Left ventricle myocardium superior (tissue), 1 donor: ENCODE measurements at regions not wholly inside any gene's neighbourhood (a gene's known extent, or its start where the extent isn't known, plus 50 kb on each side); places are given as distances from the start of the nearest gene placed in this dataset.
"Not testable (repeated sequence)": the region's sequence is repeated elsewhere in the genome, so short reads cannot be mapped to it uniquely, and the experiment has no call there.

Experiments used
- ATAC-seq: fragments of 200-7000 bp; cut with Tn5 transposase; one replicate; pipeline ENCODE4 v1.9.1; 2020; ENCODE audit warnings: mild to moderate bottlenecking, moderate library complexity
- DNase-seq: peaks from one replicate; pipeline ENCODE4 v3.0.0-alpha.2; 2020
- intact Hi-C: fragments of 100-400 bp; cut with micrococcal nuclease; formaldehyde crosslinking; loops from one replicate; pipeline ENCODE4 v1.11.0; 2022
- donor health status: DM: no; HTN: yes; CAD: no; lungs with severe emphysema.

GRCh38 chr19:23597661-23598060 is 89.4 kb downstream of the ZNF675 start:
- DNase-seq: no peak
- intact Hi-C loops: no loop called here
- ATAC-seq: no peak

DNA sequence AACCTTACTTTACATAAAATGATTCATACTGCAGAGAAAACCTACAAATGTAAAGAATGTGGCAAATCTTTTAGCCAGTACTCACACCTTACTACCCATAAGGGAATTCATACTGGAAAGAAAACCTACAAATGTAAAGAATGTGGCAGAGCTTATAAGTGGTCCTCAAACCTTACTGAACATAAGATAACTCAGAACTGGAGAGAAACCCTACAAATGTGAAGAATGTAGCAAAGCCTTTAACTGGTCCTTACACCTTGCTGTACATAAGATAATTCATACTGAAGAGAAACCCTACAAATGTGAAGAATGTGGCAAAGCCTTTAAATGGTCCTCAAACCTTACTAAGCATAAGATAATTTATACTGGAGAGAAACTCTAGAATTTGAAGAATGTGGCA is 90.1 kb downstream of the ZNF675 start:
- ATAC-seq (no peak), DNase-seq (no peak)
- intact Hi-C loops: no loop called here

DNA sequence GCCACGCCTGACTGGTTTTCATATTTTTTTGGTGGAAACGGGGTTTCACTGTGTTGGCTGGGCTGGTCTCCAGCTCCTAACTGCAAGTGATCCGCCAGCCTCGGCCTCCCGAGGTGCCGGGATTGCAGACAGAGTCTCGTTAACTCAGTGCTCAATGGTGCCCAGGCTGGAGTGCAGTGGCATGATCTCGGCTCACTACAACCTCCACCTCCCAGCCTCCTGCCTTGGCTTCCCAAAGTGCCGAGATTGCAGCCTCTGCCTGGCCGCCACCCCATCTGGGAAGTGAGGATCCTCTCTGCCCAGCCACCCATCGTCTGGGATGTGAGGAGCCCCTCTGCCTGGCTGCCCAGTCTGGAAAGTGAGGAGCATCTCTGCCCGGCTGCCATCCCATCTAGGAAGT is 92.7 kb downstream of the ZNF675 start:
- DNase-seq, ATAC-seq, intact Hi-C loops: not testable (repeated sequence)

DNA sequence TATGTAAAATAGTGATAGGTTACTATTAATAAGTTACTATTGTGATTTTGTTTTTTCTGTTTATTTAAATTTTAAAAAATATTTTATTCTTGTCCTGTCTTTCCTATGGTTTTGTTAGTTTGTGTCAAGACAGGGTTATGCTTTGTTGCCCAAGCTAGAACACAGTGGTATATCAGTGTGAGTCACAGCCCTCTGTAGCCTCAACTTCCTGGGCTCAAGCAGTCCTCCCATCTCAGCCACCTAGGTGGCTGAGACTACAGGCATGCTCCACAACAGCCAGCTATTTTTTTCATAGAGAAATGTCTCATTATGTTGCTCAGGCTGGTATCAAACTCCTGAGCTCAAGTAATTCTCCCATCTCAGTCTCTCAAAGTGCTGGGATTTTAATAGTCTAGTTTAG is 99.5 kb downstream of the ZNF675 start:
- DNase-seq: no peak
- ATAC-seq: no peak
- intact Hi-C loops: no loop called here

- intact Hi-C loops: no loop called here
- DNase-seq: no peak
- no peak for ATAC-seq
These were observed 109.5 kb downstream of the ZNF675 start for GRCh38 chr19:23577501-23577900.

- intact Hi-C loops: no loop called here
- no peak for ATAC-seq
- DNase-seq: no peak
These were observed 115.8 kb downstream of the ZNF675 start for GRCh38 chr19:23571175-23571574.

GRCh38 chr19:23568116-23568515 is 118.9 kb downstream of the ZNF675 start:
- intact Hi-C loops, DNase-seq, ATAC-seq: not testable (repeated sequence)

- intact Hi-C loops: no loop called here
- DNase-seq: no peak
- ATAC-seq: no peak
These were observed 121.8 kb downstream of the ZNF675 start for GRCh38 chr19:23565256-23565655.

DNA sequence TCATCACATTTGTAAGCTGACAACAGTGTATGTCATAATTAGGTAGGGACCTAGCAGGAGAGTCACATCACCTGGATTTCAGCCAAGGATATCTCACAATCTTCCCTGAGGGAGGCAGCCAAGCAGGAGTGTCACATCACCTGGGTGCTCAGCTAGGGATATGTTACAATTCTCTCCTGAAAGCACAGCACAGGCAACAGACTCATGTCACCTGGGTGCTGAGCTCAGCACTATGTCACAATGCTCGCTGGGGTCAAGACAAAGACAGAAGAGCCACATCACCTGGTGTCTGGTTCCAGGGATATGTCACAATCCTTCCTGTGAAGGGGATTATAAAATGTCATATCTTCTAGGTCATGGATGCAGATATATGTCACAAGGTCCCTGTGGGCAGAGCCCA is 123.7 kb downstream of the ZNF675 start:
- no peak for ATAC-seq
- no peak for DNase-seq
- intact Hi-C loops: no loop called here

DNA sequence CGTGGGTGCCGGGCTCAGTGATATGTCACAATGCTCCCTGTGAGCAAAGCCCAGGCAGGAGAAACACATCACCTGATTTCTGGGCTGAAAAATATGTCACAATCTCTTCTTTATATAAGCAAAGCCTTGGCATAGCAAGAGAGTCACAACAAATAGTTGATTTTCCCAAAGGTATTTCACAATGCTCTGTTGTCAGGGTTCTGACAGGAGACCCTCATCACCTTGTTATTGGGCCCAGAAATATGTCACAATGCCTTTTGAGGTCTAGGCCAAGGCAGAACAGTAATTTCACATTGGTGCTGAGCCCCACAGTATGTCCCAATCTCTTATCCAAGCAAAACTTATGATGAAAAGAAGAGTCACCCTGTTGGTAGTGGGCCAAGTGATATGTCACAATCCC is 125.7 kb downstream of the ZNF675 start:
- intact Hi-C loops: no loop called here
- no peak for DNase-seq

DNA sequence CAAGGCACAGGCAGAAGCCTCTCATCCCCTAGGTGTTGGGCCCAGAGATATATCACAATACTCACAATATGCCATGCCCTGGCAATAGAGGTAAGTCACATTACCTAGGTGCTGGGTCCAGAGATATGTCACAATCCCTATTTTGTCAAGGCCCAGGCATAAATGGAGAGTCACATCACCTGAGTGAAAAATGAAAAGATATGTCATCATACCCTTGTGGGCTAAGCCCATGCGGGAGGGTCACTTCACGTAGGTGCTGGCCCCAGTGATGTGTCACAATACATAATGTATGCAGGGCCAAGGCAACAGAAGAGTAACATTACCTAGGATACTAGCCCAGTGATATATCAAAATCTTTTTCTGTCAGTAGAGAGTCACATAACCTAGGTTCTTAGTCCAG is 127.0 kb downstream of the ZNF675 start:
- DNase-seq (no peak), ATAC-seq (no peak)
- intact Hi-C loops: no loop called here

More for the DNA sequence above, 125.7 kb downstream of the ZNF675 start:
- no peak for ATAC-seq

GRCh38 chr19:23558541-23558940 is 128.5 kb downstream of the ZNF675 start:
- ATAC-seq (no peak), DNase-seq (no peak)
- intact Hi-C loops: no loop called here

- no peak for DNase-seq
- ATAC-seq: no peak
- intact Hi-C loops: no loop called here
These were observed 129.6 kb downstream of the ZNF675 start for GRCh38 chr19:23557381-23557780.

DNA sequence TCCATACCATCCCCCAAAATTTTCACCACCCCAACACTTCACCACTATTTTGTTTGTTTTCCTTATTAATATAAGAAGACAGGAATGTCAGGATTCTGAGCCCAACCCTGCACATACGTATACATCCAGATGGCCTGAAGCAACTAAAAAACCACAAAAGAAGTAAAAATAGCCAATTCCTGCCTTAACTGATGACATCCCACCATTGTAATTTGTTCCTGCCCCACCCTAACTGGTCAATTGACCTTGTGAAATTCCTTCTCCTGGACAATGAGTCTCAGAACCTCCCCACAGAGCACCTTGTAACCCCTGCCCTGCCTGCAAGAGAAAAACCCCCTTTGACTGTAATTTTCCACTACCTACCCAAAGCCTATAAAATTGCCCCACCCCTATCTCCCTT is 132.5 kb downstream of the ZNF675 start:
- DNase-seq (no peak), ATAC-seq (no peak)
- intact Hi-C loops: no loop called here

DNA sequence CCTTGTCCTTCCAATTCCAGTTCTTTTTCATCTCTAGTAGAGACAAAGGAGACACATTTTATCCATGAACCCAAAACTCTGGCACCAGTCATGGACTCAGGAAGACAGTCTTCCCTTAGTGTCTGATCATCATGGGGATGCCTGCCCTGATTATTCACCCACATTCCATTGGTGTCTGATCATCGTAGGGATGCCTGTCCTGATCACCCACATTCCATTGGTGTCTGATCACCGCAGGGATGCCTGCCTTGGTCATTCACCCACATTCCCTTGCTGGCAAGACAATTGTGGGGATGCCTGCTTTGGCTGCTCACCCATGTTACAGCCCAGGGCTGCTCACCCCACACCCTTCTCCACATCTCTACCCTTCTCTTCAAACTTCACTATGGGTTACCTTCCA is 136.9 kb downstream of the ZNF675 start:
- ATAC-seq, DNase-seq, intact Hi-C loops: not testable (repeated sequence)

DNA sequence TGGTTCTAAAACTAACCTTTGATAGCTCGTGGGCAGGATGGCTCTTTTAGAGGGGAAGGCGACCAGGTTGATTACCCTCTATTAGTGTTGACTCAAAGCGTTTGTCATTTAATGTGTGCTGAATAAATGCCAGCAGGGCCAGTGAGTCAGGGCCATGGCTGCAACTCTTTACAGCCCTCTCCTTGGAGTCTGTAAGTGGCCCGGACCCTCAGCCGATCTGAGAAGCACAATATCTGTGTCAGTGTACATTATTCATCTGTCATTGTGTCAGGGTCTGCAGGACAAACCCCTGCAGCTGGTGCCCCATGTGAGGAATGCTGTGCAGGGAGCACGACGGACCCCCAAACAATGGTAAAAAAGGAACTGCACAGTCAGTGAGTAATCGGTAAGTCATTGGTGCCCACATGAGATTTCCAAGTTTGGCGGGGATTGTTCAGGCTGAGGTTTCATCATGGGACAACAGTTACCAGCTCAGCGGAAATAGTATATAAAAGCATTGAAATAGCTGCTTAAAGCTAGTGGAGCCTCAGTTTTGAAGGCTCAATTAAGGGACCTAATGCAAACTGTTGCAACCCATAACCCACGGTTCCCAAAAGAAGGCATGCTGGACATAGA is 139.1 kb downstream of the ZNF675 start:
- ATAC-seq: no peak
- DNase-seq: no peak
- intact Hi-C loops: no loop called here

DNA sequence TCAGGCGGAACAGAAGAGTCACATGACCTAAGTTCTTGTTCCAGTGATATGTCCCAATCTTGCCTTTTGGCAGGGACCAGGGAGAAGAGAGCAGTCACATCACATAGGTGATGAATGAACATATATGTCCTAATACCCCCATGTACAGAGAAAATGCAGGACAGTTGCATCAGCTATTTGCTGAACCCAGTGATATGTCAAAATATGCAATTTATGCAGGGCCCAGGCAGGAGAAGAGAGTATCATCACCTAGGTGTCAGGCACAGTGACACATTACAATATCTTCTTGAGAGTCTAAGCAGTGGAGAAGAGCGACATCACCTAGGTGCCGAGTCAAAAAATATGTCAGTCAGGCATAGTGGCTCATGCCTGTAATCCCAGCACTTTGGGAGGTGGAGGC is 139.9 kb downstream of the ZNF675 start:
- no peak for ATAC-seq
- no peak for DNase-seq
- intact Hi-C loops: no loop called here

- intact Hi-C loops: no loop called here
- DNase-seq: no peak
These were observed 143.7 kb downstream of the ZNF675 start for GRCh38 chr19:23543351-23543750.

GRCh38 chr19:23542562-23542961 is 144.4 kb downstream of the ZNF675 start:
- ATAC-seq (no peak), DNase-seq (no peak)
- intact Hi-C loops: no loop called here

More at GRCh38 chr19:23543351-23543750, 143.7 kb downstream of the ZNF675 start:
- no peak for ATAC-seq

- intact Hi-C loops: no loop called here
- DNase-seq (no peak), ATAC-seq (no peak)
These were observed 145.0 kb downstream of the ZNF675 start for GRCh38 chr19:23541991-23542390.

DNA sequence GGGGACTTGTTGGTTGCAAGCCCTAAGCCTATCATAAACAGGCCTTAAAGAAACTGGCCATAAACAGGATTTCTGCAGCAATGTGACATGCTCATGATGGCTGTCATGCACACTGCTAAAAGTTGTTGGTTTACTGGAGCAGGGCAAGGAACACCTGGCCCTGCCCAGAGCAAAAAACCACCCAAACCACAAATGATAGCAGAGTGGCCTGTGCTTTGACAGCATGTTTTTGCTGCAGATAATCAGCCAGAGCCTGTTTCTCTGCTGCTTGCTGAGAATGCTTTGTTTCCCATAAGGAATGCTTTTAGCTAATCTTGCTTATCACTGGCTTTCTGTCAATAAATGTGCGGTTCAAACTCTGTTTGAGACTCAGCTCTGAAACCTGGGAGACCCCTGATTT is 144.9 kb upstream of the ZNF91 start:
- DNase-seq, intact Hi-C loops, ATAC-seq: not testable (repeated sequence)

DNA sequence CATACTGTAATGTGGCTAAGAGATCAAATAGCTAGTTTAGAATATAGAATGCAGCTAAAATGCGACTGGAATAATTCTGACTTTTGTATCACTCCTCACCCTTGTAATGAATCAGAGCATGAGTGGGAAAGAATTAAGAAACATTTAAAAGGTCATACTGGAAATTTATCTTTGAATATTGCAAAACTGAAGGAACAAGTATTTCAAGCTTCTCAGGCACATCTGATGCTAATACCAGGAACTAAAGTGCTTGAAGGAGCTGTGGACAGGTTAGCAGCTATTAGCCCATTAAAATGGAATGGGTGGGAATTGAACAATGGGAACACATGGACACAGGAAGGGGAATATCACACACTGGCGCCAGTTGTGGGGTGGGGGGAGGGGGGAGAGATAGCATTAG is 144.2 kb upstream of the ZNF91 start:
- intact Hi-C loops: no loop called here
- DNase-seq (no peak), ATAC-seq (no peak)
